RPMI7951 (cell line): ENCODE measurements at regions not wholly inside any gene's neighbourhood (a gene's known extent, or its start where the extent isn't known, plus 50 kb on each side); places are given as distances from the start of the nearest gene placed in this dataset.
A peak's percentile ranks its signal among the peaks of the same experiment; 100 is the strongest.
"Not testable (repeated sequence)": the region's sequence is repeated elsewhere in the genome, so short reads cannot be mapped to it uniquely, and the experiment has no call there.

ENCODE experiments used
- DNase-seq: peaks from one replicate; pipeline ENCODE4 v3.0.0-alpha.2; 2012; ENCODE audit warnings: low read depth

DNA sequence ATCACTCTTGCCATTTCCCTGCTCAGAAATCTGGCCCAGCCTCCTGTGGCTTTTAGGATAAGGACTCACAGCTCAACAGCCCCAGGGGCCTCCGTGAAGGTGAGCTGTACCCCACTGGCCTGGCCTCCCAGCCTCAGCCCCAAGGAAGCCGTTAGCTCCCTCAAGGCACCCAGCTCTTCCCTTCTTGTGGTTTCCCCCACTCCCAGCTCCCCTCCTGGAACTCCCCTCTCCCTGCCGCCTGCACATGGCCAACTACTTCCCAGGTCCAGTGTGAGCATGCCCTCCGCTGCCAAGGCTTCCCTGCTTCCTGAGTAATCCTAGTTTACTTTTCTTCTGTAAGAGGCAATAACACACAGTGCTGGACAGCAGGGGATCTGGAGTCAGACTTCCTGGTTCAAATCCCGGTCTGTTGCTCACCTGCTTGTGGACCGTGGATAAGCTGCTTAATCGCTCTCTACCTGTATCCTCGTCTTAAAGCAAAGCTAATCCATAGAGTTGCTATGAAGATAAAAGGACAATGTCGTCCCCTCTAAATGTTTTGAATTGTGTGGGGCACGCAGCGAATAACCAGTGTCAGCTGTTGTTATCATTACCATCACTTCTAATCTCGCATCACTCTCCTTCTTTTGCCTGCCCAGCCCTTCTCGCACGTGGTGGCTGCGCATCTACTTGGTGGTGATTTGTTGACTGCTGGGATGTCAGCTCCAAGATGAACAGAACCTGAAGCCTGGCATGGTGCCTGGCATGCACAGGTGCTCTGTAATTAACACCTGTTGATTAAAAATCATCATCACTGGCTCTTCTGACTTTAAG lies 86.6 kb downstream of the C5orf15 start:
- peak; percentile 42 for DNase-seq

DNA sequence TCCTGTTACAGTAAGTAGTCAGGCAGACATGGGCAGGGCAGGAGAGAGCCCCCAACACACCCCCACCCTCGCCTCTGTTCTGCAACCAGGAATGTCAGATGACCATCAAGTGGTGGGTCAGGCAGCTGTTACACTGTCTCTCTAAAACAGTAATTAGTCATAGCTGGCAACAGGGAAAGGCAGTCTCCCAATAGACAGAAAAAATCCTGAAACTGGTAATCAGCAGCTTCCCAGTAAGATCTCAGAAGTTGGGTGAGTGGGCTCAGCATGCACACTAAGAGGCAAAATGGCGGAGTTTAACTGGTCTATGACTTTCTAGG lies 90.2 kb downstream of the C5orf15 start:
- DNase-seq = peak; percentile 19

DNA sequence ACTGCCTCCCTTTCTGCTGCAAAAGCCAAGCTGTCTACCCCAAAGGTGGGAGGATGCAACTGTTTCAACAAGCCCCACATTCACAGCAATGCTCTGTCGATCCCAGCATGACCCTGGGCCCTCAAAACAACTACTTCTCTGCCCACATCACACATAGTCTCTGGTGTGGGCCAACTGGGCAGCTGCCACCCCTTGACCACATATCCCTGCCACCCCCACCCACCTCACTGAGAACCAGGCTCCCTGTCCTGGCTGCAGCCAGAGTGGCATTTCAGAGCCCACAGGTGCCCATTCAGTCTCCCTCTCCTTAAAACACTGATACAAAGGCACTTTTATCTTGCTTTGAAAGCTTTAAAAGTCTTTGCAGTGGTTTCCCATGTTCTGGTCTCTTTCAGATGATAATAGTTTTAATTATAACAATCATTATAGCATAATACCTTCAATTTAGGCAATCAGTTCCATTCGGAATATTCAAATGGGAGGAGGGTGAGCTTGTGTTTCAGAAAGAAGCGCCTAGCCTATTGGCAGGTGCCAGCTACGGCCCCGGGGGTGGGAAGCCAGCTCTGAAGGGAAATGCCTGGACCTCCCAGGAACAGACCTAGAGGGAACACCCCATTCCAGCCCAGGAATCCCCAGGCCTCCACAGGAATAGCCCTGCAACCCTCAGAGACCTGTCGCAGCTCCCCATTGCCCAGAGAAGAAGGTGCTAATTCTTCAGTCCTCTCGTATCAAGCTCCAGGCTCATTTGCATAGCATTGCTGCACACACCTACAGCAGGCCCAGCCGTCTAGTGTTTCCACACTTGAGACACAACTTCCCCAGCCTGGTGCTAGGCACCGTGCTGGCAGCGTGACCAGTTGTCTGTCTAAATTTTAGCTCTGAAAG lies 90.8 kb downstream of the C5orf15 start:
- DNase-seq = no peak

DNA sequence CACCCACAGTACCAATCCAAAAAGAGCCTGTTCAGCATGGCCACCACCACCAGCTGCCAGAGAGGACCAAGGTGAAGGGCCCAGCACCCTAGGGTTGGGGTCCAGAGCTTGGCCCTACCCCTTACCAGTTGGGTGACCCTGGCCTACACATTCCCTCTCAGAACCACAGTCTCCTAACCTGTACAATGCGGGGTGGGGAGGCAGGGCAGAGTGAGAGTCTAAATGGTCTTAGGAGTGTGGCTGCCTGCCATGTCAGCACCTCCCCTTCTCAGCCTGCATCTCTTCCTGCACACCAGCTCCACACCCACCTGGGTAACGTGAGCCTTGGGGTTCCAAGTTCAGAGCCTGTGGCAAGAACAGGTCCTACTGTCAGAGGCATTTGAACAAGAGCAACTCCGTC lies 92.2 kb downstream of the C5orf15 start:
- no peak for DNase-seq

DNA sequence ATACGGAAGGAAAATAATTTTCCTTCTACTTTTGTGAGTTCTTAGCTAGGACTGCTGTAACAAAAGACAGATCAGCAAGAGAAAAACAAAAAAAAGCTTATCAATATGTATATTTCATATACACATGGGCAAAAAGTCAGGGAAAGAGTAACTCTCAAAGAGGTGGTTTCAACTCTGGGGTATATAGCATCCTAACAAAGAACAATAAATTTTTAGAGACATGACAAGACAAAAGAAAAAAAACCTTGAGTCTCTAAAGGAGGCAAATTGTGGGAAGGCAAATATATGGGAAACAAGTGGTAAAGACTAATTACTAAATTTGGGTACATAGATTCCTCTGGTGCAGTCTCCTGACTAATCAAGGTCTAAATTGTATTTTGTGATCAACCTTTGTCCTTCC lies 93.2 kb downstream of the C5orf15 start:
- no peak for DNase-seq

DNA sequence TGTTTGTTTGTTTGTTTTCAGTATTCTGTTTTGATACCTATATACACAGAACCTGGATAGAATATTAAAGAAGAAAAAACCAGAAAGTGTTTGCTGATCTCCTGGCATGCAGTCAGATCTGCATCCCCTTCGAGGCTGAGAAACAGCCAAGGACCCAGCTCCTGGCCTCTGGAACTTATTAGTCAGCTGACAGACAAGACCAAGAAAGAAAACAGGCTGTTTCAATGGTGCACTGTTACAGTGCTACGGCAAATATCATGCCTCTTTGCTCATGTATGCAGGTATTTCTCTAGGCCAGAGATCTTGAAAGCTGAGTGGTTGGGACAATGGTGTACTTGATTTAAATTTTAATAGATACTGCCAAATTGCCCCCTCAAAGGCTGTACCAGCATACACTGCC lies 95.0 kb downstream of the C5orf15 start:
- DNase-seq = no peak

DNA sequence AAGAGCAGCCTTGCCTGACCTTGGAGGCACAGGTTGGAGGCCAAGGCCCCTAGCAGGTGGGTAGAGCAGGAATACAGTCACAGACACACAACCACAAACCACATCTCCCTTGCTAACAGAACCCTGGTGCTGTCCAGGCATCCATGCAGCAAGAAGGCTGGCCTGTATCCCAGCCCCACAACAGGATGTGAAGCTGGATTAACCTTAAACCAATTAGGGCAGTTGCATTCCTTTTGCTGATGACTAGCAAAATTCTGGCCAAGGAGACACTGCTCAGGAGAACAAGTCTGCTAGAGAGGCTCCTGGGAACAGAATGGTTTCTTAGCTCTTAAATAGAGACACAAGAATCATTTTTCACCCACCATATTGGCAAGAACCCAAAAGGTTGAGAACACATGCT lies 97.8 kb downstream of the C5orf15 start:
- DNase-seq = peak; percentile 94

DNA sequence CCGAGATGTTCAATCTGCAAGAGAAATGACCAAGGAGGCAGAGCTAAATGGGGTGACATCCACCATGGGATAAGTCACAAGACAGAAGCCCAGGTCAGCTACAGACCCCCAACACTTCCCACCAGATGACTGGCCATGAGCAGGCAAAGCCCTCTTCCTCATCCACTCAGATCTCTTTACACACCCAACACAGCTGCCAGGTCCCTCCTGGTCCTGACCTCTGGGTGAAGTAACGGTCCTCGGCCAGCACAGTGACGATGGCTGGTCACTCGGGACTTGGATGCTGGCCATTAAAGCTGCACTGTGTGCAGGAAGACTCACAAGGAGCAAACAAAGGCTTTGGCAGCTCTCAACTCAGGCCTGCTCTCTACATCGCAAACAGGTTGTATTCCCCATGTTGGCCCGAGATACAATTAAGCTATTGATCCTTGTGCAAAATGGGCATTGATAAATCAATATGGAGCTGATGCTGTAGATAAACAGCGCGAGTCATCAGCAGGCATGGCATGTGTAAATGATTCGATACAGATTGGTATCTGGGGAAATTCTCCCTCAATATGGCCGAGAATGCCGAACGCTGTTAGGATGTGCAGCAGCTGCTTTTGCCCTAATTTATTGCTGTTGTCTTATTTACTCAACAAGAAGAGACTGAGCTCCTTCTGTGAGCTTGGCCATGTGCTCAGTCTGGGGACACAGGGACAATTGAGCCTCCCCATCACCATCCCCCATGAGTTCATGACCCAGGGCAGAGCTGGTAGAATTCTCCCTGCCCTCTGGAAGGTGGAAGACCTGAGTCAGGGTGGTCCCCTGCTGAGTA lies 98.7 kb downstream of the C5orf15 start:
- peak; percentile 54 for DNase-seq

DNA sequence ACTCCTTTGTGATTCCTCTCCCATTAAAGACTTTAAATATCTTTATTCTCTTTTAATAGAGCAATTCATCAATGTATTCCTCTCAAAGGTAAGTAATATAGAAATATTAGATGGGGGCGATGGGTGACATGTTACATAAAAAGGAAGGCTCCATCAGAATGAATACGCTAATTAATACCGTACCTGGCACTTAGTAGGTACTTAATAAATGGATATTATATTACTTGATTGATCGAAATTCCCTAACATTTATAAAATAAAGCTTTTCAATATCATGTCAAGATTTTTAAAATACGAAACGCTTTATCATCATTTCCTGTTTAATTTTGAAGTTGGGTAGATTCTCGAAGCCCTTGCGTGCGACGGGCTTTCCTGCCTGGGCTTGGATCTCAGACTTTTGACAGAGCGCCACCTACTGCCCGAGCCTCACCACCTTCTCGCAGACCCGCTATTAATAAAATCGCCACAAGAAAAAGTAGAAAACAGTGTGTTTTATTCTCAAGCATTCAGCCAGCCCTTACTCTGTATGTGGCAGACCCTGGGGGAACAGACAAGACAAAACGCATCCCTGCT lies 99.4 kb downstream of the C5orf15 start:
- peak; percentile 75 for DNase-seq

DNA sequence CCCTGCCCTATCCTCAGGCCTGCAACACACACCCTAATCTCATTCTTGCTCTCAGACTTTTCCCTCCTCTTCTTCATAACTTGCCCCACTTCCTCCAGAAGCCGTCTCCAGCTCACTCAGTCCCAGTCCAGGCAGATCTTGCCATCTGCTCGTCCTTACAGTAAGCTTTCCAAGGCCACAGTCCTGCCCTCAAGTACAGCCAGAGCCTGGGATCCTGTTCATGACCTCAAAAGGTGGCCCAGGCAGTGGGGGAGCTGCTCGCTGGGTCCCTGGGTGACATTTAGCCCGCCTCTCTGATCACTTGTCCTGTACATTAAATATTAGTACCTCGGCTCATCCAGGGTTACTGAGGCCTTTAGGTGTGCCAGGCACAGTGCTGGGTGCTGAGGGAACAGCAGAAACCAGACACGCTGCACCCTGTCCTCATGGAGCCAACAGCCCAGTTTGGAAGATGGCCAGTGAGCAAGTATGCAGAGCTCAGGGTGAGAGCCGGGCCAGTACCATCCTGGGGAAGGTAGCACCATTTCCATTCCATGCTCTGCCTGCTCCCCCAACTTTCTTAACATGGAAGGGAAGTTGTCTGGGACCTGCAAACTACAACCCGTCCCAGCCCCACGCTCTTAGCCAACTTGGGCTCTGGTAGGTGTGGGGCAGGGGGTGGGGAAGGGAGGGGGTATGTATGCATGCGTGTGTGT lies 100.4 kb downstream of the C5orf15 start:
- no peak for DNase-seq

DNA sequence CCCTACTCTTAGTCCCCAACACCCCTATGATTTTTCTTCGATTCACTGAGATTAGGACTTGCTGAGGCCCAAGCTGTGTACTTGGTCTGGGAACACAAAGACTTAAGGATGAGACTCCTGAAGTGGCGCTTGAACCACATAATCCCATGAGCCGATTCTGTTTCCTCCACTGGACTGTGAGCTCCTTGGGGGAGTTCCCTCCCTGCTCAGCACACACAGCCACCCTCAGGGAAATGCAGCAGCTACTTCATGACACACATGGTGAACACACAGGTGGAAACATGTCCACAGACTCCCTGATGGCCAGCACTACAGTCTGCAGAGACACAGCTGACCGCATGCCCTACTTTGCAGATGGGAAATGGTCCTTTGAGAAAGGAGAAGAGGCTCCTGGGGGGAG lies 101.1 kb downstream of the C5orf15 start:
- DNase-seq = no peak

DNA sequence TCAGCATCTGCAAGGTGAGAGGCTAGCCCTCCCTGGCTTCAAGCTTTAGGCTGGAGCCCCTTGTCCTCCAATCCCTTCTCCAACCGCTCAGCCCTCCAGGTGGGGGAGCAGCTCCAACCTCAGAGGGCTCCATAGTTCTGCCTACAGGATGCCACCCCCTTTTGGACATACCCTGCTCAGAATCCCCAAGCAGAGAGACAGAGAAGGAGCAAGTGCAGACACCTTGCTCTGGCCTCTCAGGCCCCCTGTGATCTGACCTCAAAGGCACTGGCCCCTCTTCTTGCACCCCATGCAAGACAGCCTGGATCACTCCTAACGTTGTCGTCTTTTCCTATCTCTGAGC lies 101.6 kb downstream of the C5orf15 start:
- DNase-seq = no peak

DNA sequence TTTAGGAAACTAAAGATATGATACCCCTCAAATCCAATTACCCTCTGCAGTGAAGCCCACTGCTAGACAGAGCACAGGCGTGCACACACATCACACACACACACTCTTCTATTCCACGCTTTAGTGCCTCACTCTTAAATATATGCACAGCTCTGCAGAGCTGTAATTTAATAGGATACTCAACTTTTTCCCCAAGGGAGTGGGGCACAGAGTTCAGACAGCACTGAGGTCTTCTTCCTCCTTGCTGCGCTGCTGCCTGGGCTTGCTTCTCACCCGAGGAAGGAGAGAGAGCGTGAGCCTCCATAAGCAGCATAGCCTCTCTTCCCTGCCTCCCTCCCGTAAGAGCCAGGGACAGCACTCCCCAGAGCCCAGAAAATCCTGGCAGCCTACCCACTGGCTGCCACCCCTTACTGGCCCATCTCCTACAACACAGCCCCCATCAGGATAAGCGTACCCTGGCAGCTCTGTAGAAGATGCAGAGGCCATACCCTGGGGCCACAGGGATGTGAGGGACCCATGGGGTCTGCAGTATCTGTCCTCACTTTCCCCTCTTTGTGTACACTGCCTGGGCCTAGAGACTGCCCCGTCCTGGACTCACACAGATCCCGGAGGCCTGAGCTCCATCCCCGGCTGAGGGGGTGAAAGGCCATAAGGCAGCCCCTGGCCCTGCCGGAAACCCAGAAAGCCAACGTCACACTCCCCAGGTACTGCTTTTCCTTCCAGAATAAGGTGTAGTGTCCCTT lies 102.1 kb downstream of the C5orf15 start:
- no peak for DNase-seq

DNA sequence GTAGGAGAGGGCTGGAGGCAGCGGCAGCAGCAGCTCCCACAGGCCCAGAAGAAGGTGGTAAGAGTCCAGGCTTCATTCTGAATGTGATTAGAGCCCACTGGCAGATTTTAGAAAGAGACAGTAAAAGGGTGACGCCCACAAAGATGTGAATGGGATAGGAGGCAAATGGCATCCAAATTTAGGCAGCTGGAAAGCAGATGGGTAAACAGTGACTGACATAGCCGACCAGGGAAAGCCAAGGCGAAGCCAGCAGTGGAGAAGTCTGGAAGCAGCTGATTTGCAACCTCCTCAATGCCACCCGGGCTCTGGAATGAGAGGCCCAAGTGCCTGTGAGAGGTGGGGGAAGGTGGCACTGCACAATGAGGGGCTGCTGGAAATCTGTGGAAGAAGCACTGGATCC lies 103.3 kb downstream of the C5orf15 start:
- no peak for DNase-seq

DNA sequence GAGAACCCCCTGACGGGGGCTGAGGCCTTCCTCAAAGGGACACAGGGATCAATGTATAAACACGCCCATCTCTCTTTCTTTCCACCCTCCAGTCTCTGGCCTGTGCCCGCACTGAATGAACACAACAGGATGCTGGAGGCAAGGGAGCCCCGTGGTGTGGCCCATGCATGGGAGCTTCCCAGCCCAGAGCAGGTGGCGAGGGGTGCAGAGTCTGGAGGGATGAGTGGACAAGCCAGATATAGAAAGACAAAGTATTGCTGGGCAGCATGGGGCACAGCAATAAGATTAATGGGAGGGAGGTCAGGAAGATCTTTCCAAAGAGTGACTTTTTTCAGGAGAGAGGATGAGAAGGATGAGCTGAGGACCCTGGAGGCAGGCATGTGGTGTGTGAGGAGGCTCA lies 103.7 kb downstream of the C5orf15 start:
- DNase-seq = no peak

DNA sequence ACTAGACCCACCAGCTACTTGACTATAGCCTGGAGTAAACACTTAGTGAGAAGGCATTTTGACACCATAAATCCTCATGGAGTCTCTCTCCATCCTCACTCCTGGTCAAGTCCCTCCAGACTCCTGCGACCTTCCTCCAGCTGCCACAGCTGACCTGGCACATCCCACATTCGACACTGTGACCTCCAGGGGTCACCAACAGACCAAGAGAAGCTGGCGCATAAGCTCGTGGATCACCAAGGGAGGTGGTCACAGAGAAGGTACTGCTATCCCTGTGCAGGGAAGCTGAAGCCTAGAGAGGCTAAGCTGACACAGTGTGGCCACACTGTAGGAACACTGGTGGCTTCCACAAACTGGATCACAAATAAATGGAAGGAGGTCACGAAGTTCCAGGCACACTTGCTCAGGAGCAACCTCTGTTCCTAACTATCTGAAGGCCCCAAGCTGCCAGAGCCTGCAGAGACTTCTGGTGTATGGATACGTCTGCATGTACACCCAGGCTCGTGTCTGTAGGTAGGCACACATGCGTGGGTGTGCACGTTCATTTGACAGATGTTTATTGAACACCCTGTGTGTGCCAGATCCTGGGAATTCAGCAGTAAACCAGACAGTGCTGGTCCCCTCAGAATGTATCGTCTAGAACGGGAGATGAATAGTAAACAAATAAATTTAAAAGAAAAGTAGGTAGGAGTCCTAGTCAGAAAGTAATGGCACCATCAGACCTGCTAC lies 104.4 kb downstream of the C5orf15 start:
- no peak for DNase-seq

DNA sequence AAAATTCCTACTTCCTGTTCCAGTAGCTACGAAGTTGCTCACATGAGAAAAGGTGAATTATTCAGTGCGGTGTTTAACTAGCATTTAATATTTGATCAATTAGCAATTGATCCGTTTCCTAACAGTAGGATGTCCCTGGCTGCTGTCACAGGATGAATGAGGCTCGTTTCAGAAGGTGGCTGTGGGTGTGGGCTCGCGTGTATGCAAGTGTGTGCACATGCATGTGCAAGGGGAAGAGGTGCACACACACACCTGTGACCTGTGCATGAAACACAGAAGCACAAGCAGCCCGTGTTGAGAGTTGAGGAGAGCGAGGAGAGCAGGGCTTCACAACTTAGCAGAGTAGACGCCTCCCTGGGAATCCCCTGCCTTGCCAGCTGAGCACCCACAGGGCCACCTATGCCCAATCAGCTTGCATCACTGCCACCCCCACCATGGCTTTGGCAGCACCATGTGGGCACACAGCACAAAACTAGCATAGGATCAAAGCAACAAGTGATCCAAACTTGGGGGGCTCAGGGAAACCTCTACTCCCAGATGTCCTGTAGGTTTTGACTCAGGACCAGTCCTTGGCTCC lies 107.2 kb downstream of the C5orf15 start:
- no peak for DNase-seq

DNA sequence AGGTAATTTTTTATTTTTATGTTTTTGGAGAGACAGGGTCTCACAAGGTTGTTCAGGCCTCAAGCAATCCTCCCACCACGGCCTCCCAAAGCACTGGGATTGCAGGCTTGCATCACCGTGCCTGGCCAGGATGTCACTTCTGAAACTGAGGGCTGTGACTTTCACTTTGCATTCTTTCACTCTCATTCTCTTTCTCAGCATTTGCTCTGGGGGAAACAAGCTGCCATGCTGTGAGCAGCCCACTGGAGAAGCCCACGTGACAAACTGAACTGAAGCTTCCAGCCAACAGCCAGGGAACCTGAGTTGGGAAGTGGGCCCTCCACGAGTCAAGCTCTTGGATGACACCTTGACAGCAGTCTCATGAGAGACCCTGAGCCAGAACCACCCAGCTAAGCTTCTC lies 109.4 kb downstream of the C5orf15 start:
- DNase-seq = no peak

DNA sequence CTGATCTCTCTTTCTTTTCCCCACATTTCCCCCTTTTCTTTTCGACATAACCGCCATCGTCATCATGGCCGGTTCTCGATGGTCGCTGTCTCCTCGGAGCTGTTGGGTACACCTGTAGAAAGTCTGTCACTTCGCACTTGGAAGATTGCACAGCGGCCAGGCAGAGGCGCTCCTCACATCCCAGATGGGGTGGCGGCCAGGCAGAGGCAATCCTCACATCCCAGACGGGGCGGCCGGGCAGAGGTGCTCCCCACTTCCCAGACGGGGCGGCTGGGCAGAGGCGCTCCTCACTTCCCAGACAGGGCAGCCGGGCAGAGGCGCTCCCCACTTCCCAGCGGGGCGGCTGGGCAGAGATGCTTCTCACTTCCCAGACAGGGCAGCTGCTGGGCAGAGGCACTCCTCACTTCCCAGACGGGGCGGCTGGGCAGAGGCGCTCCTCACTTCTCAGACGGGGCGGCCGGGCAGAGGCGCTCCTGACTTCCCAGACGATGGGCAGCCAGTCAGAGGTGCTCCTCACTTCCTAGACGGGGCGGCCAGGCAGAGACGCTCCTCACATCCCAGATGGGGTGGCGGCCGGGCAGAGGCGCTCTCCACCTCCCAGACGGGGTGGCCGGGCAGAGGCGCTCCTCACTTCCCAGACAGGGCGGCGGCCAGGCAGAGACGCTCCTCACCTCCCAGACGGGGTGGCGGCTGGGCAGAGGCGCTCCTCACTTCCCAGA lies 110.7 kb downstream of the C5orf15 start:
- DNase-seq = not testable (repeated sequence)
